Kidney (tissue), 13 donors: ENCODE measurements at regions not wholly inside any gene's neighbourhood (a gene's known extent, or its start where the extent isn't known, plus 50 kb on each side); places are given as distances from the start of the nearest gene placed in this dataset.

Source experiments
- DNase-seq, 5 donors: peaks; one replicate each; pipeline ENCODE4 v3.0.0-alpha.2; 2013 to 2020
- FAIRE-seq: peaks from 2 replicates; lab custom pipeline; 2012; peaks lifted over from hg19 to GRCh38; lab: Jason Lieb, UNC
- H3K27ac ChIP-seq, 2 donors: one replicate each; pipeline ENCODE4 v1.7.0; 2013; ENCODE audit warnings: low read depth in 2 of 2, low read length in 2 of 2, inconsistent platforms in 1 of 2
- H3K27me3 ChIP-seq: one replicate; pipeline ENCODE4 v1.7.1; 2013; ENCODE audit warnings: low read length, inconsistent platforms; ENCODE audit not compliant: control insufficient read depth, insufficient read depth
- H3K36me3 ChIP-seq, 3 donors: one replicate each; pipeline versions ENCODE4 v1.7.0 to v1.7.1; 2013; ENCODE audit warnings: low read length in 3 of 3, control low read depth in 1 of 3, inconsistent platforms in 1 of 3; ENCODE audit not compliant: insufficient read depth in 3 of 3, control insufficient read depth in 2 of 3
- H3K4me1 ChIP-seq, 3 donors: one replicate each; pipeline versions ENCODE4 v1.7.0 to v1.7.1; 2013; ENCODE audit warnings: low read length in 3 of 3, inconsistent platforms in 1 of 3, low read depth in 1 of 3; ENCODE audit not compliant: control insufficient read depth in 2 of 3, insufficient read depth in 2 of 3
- H3K4me3 ChIP-seq, 3 donors: one replicate each; pipeline versions ENCODE4 v1.7.0 to v1.8.1; 2013; ENCODE audit warnings: low read length in 3 of 3, control low read depth in 1 of 3, inconsistent platforms in 1 of 3
- H3K9ac ChIP-seq, 3 donors: one replicate each; pipeline versions ENCODE4 v1.7.0 to v1.7.1; 2013; ENCODE audit warnings: low read length in 3 of 3, control low read depth in 1 of 3, inconsistent platforms in 1 of 3
- H3K9me3 ChIP-seq, 3 donors: one replicate each; pipeline versions ENCODE4 v1.7.0 to v1.7.1; 2013; ENCODE audit warnings: low read length in 3 of 3, control low read depth in 1 of 3, inconsistent platforms in 1 of 3; ENCODE audit not compliant: control insufficient read depth in 2 of 3, insufficient read depth in 1 of 3
- CTCF ChIP-seq: IDR thresholded peaks from 3 replicates; pipeline ENCODE4 v1.5.1; 2012; ENCODE audit warnings: mild to moderate bottlenecking, moderate library complexity, borderline replicate concordance; ENCODE audit not compliant: insufficient read depth; ENCODE audit errors: extremely low read depth
- intact Hi-C: fragments of 100-400 bp; cut with DNase I; formaldehyde crosslinking; loops from one replicate; pipeline ENCODE4 v1.11.1; 2022
- donor health status: control.
- donor health status: control.
- donor health status: control.
- donor health status: control.
- donor health status: control.
- donor health status: DM: yes; HTN: yes; CAD: no.
- donor health status: Normal renal cell carcinoma (clear cell type).

DNA sequence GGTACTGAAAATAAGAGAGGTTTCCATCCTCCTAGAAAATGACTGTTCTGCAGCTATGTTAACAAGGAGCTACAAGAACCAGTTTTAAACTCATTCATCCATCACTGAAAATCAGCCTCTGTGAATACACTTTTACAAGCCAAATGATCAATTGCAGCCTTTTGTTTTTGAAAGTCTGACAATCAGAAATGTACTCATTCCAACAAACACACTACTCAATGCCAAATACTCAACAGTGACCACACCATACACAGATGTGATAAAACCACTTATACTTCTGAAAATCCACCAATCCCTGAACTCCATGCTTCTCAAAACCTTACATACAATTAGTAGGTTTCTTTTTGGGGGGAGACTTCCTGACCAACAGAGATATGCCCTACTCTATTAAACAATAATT, 663.9 kb upstream of the CHAC2 start:
- intact Hi-C loops = no loop called here
- Histone ChIP-seq H3K4me1 (peaks cover 0 to 9% (median 0%) of the 10 kb centered on the region in 3 donors), H3K4me3 (no peak overlapping the region), H3K36me3 (no peaks in the 10 kb centered on the region), H3K27me3 (no peaks in the 10 kb centered on the region), H3K9ac (no peak overlapping the region), H3K27ac (no peak overlapping the region), H3K9me3 (no peaks in the 10 kb centered on the region)
- FAIRE-seq (no peak), DNase-seq (peak in 1 of 5 donors; percentile 5)
- no peak for TF ChIP-seq CTCF

DNA sequence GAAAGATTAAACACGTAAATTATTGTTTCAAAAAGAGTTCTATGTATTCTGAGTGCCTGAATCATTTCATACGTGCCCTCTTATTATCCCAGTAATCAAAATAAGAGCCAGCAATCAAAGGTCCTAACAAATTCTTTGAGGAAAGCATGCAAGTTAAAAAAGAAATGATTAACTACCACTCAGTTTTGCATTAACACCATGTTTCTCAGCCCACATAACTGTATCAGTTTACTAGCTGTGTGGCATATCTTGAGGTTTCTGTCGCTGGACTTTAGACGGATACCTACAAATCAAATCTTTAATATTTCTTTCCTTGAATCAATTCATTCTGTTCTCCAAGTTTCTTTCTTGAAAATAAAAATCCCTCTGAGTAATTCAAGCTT, 668.9 kb upstream of the CHAC2 start:
- no peak for TF ChIP-seq CTCF
- Histone ChIP-seq H3K4me1 (peaks cover 0 to 15% (median 0%) of the 10 kb centered on the region in 3 donors), H3K27me3 (no peaks in the 10 kb centered on the region), H3K9ac (peak overlapping the region in 1 of 3 donors; percentile 14), H3K4me3 (peak overlapping the region in 2 of 3 donors; percentile 6 to 52), H3K36me3 (no peaks in the 10 kb centered on the region), H3K9me3 (no peaks in the 10 kb centered on the region), H3K27ac (peak overlapping the region; percentile 26 to 63)
- DNase-seq (peak in 2 of 5 donors; percentile 63 to 68), FAIRE-seq (peak; percentile 95)
- intact Hi-C loops = no loop called here

GRCh38 chr2:53096351-53096750, 671.3 kb upstream of the CHAC2 start:
- Histone ChIP-seq H3K4me3 (no peak overlapping the region), H3K9me3 (no peaks in the 10 kb centered on the region), H3K4me1 (peaks cover 0 to 15% (median 0%) of the 10 kb centered on the region in 3 donors), H3K27me3 (no peaks in the 10 kb centered on the region), H3K36me3 (no peaks in the 10 kb centered on the region), H3K9ac (no peak overlapping the region), H3K27ac (no peak overlapping the region)
- TF ChIP-seq CTCF = no peak
- intact Hi-C loops = no loop called here
- DNase-seq = peak in 3 of 5 donors; percentile 15 to 74 (median 65)
- no peak for FAIRE-seq

DNA sequence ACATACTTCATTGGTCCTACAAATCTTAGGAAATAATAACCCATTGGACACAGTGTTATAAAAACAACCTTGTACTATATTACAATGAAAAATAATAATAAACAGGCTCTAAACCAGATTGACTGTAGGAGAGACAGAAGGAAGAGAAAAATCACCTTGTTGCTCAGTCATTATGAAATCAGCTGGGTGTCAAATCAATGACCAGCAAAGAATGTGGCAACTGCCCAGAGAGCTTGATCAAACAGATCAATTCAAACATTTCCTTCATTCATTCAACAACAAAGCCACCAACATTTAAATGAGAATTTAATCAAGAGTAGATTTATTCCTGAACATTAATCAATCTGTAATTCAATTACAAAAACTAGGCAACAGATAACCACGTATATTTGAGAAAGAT, 671.9 kb upstream of the CHAC2 start:
- H3K4me1 ChIP-seq = peaks cover 0 to 13% (median 0%) of the 10 kb centered on the region in 3 donors
- no peak overlapping the region for H3K9ac ChIP-seq
- DNase-seq = no peak
- intact Hi-C loops = no loop called here
- no peak overlapping the region for H3K4me3 ChIP-seq
- H3K36me3 ChIP-seq = no peaks in the 10 kb centered on the region
- H3K27me3 ChIP-seq = no peaks in the 10 kb centered on the region
- no peak overlapping the region for H3K27ac ChIP-seq
- FAIRE-seq = no peak
- no peaks in the 10 kb centered on the region for H3K9me3 ChIP-seq
- TF ChIP-seq CTCF = no peak
